Smooth muscle cell (in vitro differentiated cells): ENCODE measurements at regions not wholly inside any gene's neighbourhood (a gene's known extent, or its start where the extent isn't known, plus 50 kb on each side); places are given as distances from the start of the nearest gene placed in this dataset.

Source experiments
- DNase-seq: peaks from one replicate; lab custom pipeline; 2025; ENCODE audit not compliant: unreplicated experiment; lab: John Stamatoyannopoulos, UW
- H2AFZ ChIP-seq: fragments of 200-600 bp; sonication (generic); 2 replicates; pipeline ENCODE4 v1.6.0; 2016; ENCODE audit warnings: antibody characterized with exemption, low read depth, mild to moderate bottlenecking
- H3F3A ChIP-seq: fragments of 200-600 bp; sonication (generic); 2 replicates; pipeline ENCODE4 v1.6.0; 2017; ENCODE audit warnings: antibody characterized with exemption, low read depth
- H3K27ac ChIP-seq: fragments of 200-600 bp; sonication (generic); 2 replicates; pipeline ENCODE4 v1.5.1; 2016; ENCODE audit warnings: low read depth, mild to moderate bottlenecking
- H3K27me3 ChIP-seq: fragments of 200-600 bp; sonication (generic); 2 replicates; pipeline ENCODE4 v1.6.1; 2016; ENCODE audit warnings: low read depth, mild to moderate bottlenecking
- H3K36me3 ChIP-seq: fragments of 200-600 bp; sonication (generic); 2 replicates; pipeline ENCODE4 v1.5.1; 2016; ENCODE audit warnings: low read depth
- H3K4me1 ChIP-seq: fragments of 200-600 bp; sonication (generic); 2 replicates; pipeline ENCODE4 v1.5.1; 2016; ENCODE audit warnings: low read depth
- H3K4me2 ChIP-seq: fragments of 200-600 bp; sonication (generic); 2 replicates; pipeline ENCODE4 v1.6.0; 2016; ENCODE audit warnings: mild to moderate bottlenecking
- H3K4me3 ChIP-seq: fragments of 200-600 bp; sonication (generic); 2 replicates; pipeline ENCODE4 v1.5.1; 2016; ENCODE audit warnings: mild to moderate bottlenecking
- H3K79me2 ChIP-seq: fragments of 200-600 bp; sonication (generic); 2 replicates; pipeline ENCODE4 v1.6.0; 2016; ENCODE audit warnings: low read depth, mild to moderate bottlenecking
- H3K9ac ChIP-seq: fragments of 200-600 bp; sonication (generic); 2 replicates; pipeline ENCODE4 v1.6.0; 2016; ENCODE audit warnings: low read depth
- H3K9me3 ChIP-seq: fragments of 200-600 bp; sonication (generic); replicated peaks from 2 replicates; pipeline ENCODE4 v1.5.1; 2016; ENCODE audit warnings: low read depth
- H4K20me1 ChIP-seq: fragments of 200-600 bp; sonication (generic); 2 replicates; pipeline ENCODE4 v1.6.0; 2016; ENCODE audit warnings: low read depth
- WGBS: methylation state at CpG from one replicate; pipeline ENCODE4 v1.1.7; 2016; ENCODE audit warnings: low lambda C conversion rate; 5-methylcytosine and 5-hydroxymethylcytosine counted together
- TF ChIP-seq, protein P1 (sequence below): fragments of 200-600 bp; sonication (generic); IDR thresholded peaks from 2 replicates; pipeline ENCODE4 v1.5.1; 2017; ENCODE audit warnings: borderline replicate concordance, mild to moderate bottlenecking, antibody characterized with exemption; ENCODE audit not compliant: insufficient read depth, poor library complexity, severe bottlenecking

GRCh38 chr5:3265936-3266335, 329.7 kb upstream of the IRX1 start:
- WGBS, result 77% methylated on average over 6 of the region's 6 CpGs
- Histone ChIP-seq H3K4me2 (no peak overlapping the region), H3K9me3 (no peaks in the 10 kb centered on the region), H3K4me1 (no peaks in the 10 kb centered on the region), H3K9ac (no peak overlapping the region), H3K27me3 (no peaks in the 10 kb centered on the region), H4K20me1 (no peaks in the 10 kb centered on the region), H3F3A (no peaks in the 10 kb centered on the region), H3K4me3 (no peak overlapping the region), H3K27ac (no peak overlapping the region), H3K36me3 (no peaks in the 10 kb centered on the region), H2AFZ (no peak overlapping the region), H3K79me2 (no peaks in the 10 kb centered on the region)
- TF ChIP-seq, protein P1, sequence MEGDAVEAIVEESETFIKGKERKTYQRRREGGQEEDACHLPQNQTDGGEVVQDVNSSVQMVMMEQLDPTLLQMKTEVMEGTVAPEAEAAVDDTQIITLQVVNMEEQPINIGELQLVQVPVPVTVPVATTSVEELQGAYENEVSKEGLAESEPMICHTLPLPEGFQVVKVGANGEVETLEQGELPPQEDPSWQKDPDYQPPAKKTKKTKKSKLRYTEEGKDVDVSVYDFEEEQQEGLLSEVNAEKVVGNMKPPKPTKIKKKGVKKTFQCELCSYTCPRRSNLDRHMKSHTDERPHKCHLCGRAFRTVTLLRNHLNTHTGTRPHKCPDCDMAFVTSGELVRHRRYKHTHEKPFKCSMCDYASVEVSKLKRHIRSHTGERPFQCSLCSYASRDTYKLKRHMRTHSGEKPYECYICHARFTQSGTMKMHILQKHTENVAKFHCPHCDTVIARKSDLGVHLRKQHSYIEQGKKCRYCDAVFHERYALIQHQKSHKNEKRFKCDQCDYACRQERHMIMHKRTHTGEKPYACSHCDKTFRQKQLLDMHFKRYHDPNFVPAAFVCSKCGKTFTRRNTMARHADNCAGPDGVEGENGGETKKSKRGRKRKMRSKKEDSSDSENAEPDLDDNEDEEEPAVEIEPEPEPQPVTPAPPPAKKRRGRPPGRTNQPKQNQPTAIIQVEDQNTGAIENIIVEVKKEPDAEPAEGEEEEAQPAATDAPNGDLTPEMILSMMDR, result no peak
- no peak for DNase-seq

DNA sequence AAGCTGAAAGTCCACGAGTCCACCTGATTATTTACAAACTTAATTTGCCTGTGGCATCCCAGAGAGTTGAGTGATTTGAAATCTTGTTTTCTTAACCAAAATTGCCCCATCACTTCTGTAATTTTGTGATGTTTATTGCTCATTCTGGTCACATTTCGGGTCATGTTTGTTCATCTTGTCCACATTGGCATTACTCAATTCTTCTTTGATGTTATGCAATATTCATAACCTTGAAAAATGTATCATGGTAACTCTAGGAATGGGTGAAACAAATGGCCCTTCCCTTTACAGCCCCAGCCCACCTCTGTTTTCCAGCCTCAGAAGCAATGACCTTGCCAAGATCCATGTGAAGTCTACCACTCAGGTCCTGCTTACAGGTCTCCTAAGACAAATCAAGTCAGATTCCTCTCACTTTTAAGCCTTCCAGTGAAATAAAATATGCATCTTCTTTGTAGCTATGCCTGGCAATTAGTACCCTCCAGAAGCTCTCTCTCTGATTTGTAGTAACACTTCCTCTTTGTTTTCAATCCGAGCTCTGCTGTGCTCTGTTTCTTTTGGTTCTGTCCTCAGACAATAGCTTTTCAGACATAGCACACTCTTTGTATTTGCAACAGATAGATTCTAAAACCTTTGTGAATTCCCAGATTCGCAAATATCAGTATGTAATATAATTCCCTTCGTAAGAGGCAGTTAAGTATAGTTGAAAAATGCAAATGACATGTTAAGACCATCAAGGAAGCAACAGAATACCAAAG, 330.3 kb upstream of the IRX1 start:
- Histone ChIP-seq H4K20me1 (no peaks in the 10 kb centered on the region), H3K36me3 (no peaks in the 10 kb centered on the region), H3K79me2 (no peaks in the 10 kb centered on the region), H2AFZ (no peak overlapping the region), H3K4me3 (no peak overlapping the region), H3K4me2 (no peak overlapping the region), H3K27ac (no peak overlapping the region), H3K4me1 (no peaks in the 10 kb centered on the region), H3K27me3 (no peaks in the 10 kb centered on the region), H3K9me3 (no peaks in the 10 kb centered on the region), H3K9ac (no peak overlapping the region), H3F3A (no peaks in the 10 kb centered on the region)
- no peak for DNase-seq
- TF ChIP-seq, protein P1, result no peak
- WGBS, result 87% methylated on average over 5 of the region's 5 CpGs

DNA sequence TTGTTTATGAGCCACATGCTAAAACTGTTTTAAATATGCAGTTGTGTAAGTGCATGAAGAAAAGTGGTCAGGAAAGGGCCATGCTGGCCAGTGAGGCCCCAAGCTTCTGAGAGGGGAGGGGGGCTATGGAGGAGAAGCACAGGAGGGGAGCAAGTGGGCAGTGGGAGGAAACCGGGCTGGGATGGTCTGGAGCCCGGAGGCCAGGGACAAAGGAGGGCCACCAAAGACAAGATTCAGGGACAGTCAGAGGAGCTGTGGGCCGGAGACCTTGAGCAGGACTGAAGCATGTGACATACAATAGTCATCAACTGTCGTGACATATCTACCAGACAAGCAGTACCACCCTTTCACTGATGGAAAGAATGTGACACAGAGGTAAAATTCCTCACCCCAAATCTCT, 333.2 kb upstream of the IRX1 start:
- Histone ChIP-seq H3K4me3 (no peak overlapping the region), H3K9ac (no peak overlapping the region), H3K27ac (no peak overlapping the region), H4K20me1 (no peaks in the 10 kb centered on the region), H3K4me1 (no peaks in the 10 kb centered on the region), H3F3A (no peaks in the 10 kb centered on the region), H3K9me3 (no peaks in the 10 kb centered on the region), H3K79me2 (no peaks in the 10 kb centered on the region), H2AFZ (no peak overlapping the region), H3K4me2 (no peak overlapping the region), H3K27me3 (no peaks in the 10 kb centered on the region), H3K36me3 (no peaks in the 10 kb centered on the region)
- TF ChIP-seq, protein P1, result no peak
- 84% methylated on average over 4 of the region's 4 CpGs for WGBS
- no peak for DNase-seq

- no peak overlapping the region for H3K27ac ChIP-seq
- no peak overlapping the region for H3K9ac ChIP-seq
- no peak overlapping the region for H2AFZ ChIP-seq
- H3K4me1 ChIP-seq, result no peaks in the 10 kb centered on the region
- H4K20me1 ChIP-seq, result no peaks in the 10 kb centered on the region
- H3F3A ChIP-seq, result no peaks in the 10 kb centered on the region
- no peak overlapping the region for H3K4me2 ChIP-seq
- H3K27me3 ChIP-seq, result no peaks in the 10 kb centered on the region
- WGBS, result 92% methylated on average over 4 of the region's 4 CpGs
- H3K36me3 ChIP-seq, result no peaks in the 10 kb centered on the region
- TF ChIP-seq, protein P1, result no peak
- no peaks in the 10 kb centered on the region for H3K9me3 ChIP-seq
- no peak overlapping the region for H3K4me3 ChIP-seq
- DNase-seq, result no peak
- no peaks in the 10 kb centered on the region for H3K79me2 ChIP-seq
These were observed 334.6 kb upstream of the IRX1 start for GRCh38 chr5:3261081-3261480.
